ENCODE measurements at regions not wholly inside any gene's neighbourhood (a gene's known extent, or its start where the extent isn't known, plus 50 kb on each side); places are given as distances from the start of the nearest gene placed in this dataset.

GRCh38 chr7:72465521-72465920, 53.4 kb upstream of the CALN1 start:
- no peaks in the 10 kb centered on the region for H3K4me1 ChIP-seq (ENCODE audit: control insufficient read depth, insufficient read depth, low read length)
- DNase-seq (ENCODE audit: low read depth): no peak
- no peak overlapping the region for H3K4me3 ChIP-seq (ENCODE audit: low read length)
- no peaks in the 10 kb centered on the region for H3K27me3 ChIP-seq (replicated peaks; ENCODE audit: control insufficient read depth, insufficient read depth, low read length)
- H3K9ac ChIP-seq (ENCODE audit: low read length): no peak overlapping the region
- H3K9me3 ChIP-seq (ENCODE audit: control insufficient read depth, low read length): peaks cover 6% of the 10 kb centered on the region
- H3K36me3 ChIP-seq (ENCODE audit: control insufficient read depth, insufficient read depth, low read length, severe bottlenecking): no peaks in the 10 kb centered on the region

DNA sequence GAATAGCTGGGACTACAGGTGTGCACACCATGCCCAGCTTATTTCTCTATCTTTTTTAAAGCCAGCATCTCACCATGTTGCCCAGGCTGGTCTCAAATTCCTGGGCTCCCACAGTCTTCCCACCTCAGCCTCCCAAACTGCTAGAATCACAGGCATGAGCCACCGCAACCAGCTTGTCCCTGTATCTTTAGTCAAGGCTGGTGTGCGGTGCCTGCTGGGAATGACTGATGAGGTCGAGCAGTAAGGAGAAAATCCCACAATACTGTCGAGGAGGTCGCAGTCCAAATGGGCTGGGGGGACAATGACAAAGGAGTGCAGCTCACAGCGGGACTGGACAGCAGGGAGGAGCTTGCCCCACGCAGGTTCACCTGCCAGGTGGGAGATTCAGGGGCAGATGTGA, 50.2 kb upstream of the CALN1 start:
- DNase-seq (ENCODE audit: low read depth): no peak
- Histone ChIP-seq H3K9ac (ENCODE audit: low read length) (no peak overlapping the region), H3K27me3 (replicated peaks; ENCODE audit: control insufficient read depth, insufficient read depth, low read length) (no peaks in the 10 kb centered on the region), H3K9me3 (ENCODE audit: control insufficient read depth, low read length) (no peaks in the 10 kb centered on the region), H3K4me1 (ENCODE audit: control insufficient read depth, insufficient read depth, low read length) (no peaks in the 10 kb centered on the region), H3K36me3 (ENCODE audit: control insufficient read depth, insufficient read depth, low read length, severe bottlenecking) (no peaks in the 10 kb centered on the region), H3K4me3 (ENCODE audit: low read length) (no peak overlapping the region)

All from adipocyte (in vitro differentiated cells).